ENCODE measurements at regions not wholly inside any gene's neighbourhood (a gene's known extent, or its start where the extent isn't known, plus 50 kb on each side); places are given as distances from the start of the nearest gene placed in this dataset.

DNA sequence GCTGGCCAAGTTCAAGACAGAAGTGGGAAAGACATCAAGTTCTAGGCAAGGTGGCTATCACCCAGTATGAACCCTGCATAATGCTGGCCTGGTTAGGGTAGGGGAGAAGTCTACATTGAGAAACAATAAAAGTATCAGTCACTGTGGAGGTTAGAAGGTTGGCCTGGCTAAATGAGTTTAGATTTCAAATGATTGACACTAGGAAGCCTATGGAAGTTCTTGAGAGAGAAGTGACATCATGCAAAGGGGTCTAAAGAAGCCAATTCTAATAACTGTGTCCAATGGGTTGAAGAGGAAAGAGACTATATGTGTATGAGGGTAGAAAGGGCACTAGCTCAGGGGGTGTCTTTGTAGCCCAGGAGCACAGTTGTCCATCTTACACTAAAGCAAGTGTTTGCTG, 98.5 kb upstream of the MBIP start:
- no peak for TF ChIP-seq POLR2A (conservative IDR thresholded peaks at IDR 0.05)
- TF ChIP-seq EGR1 (conservative IDR thresholded peaks at IDR 0.05), result no peak
- no peak for TF ChIP-seq FOS (IDR thresholded peaks at IDR 0.05; ENCODE audit: extremely low read depth, insufficient read length)
- TF ChIP-seq, protein P1, sequence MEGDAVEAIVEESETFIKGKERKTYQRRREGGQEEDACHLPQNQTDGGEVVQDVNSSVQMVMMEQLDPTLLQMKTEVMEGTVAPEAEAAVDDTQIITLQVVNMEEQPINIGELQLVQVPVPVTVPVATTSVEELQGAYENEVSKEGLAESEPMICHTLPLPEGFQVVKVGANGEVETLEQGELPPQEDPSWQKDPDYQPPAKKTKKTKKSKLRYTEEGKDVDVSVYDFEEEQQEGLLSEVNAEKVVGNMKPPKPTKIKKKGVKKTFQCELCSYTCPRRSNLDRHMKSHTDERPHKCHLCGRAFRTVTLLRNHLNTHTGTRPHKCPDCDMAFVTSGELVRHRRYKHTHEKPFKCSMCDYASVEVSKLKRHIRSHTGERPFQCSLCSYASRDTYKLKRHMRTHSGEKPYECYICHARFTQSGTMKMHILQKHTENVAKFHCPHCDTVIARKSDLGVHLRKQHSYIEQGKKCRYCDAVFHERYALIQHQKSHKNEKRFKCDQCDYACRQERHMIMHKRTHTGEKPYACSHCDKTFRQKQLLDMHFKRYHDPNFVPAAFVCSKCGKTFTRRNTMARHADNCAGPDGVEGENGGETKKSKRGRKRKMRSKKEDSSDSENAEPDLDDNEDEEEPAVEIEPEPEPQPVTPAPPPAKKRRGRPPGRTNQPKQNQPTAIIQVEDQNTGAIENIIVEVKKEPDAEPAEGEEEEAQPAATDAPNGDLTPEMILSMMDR (IDR thresholded peaks at IDR 0.05 in 2 of 3, conservative IDR thresholded peaks at IDR 0.05 in 1 of 3; ENCODE audit: insufficient read depth in 2 of 3, low read depth in 1 of 3, low read length in 3 of 3), result no peak
